Naive thymus-derived CD8-positive, alpha-beta T cell (primary cell): ENCODE measurements at regions not wholly inside any gene's neighbourhood (a gene's known extent, or its start where the extent isn't known, plus 50 kb on each side); places are given as distances from the start of the nearest gene placed in this dataset.
"Not testable (repeated sequence)": the region's sequence is repeated elsewhere in the genome, so short reads cannot be mapped to it uniquely, and the experiment has no call there.

Experiments
- ATAC-seq, 2 donors: fragments of 150-1000 bp; cut with Tn5 transposase in 1 of 2; sonication (Bioruptor Pico), chemical (Tn5 transposase) in 1 of 2; 1 replicate in 1 of 2; 2 replicates in 1 of 2; pipeline ENCODE4 v1.10.0; 2021; ENCODE audit warnings: mild to moderate bottlenecking in 2 of 2, moderate library complexity in 2 of 2
- POLR2A ChIA-PET: fragments of 350-600 bp; sonication (Branson Sonifier 250); formaldehyde crosslinking; loops from one replicate; lab custom pipeline; 2021; ENCODE audit warnings: antibody characterized with exemption; lab: Charles Lee
- DNase-seq, 10 donors: peaks; one replicate each; pipeline versions ENCODE4 v3.0.0 to v3.0.0-alpha.2; 2020 to 2022
- H3K27ac Mint-ChIP-seq, 10 donors: one replicate each; pipeline ENCODE4 v1.8.0; 2020 to 2022; ENCODE audit warnings: mild to moderate bottlenecking in 10 of 10, mixed read lengths in 10 of 10, moderate library complexity in 4 of 10, inconsistent platforms in 1 of 10
- H3K27me3 Mint-ChIP-seq, 5 donors: one replicate each; pipeline ENCODE4 v1.8.0; 2021 to 2022; ENCODE audit warnings: mixed read lengths in 5 of 5
- H3K36me3 Mint-ChIP-seq, 3 donors: one replicate each; pipeline ENCODE4 v1.8.0; 2020 to 2022; ENCODE audit warnings: mixed read lengths in 3 of 3, mild to moderate bottlenecking in 2 of 3, inconsistent platforms in 1 of 3
- H3K4me1 Mint-ChIP-seq, 4 donors: one replicate each; pipeline ENCODE4 v1.8.0; 2021 to 2022; ENCODE audit warnings: mixed read lengths in 4 of 4
- H3K4me3 Mint-ChIP-seq, 10 donors: one replicate each; pipeline ENCODE4 v1.8.0; 2020 to 2022; ENCODE audit warnings: mild to moderate bottlenecking in 10 of 10, mixed read lengths in 10 of 10, moderate library complexity in 6 of 10, inconsistent platforms in 1 of 10
- H3K9me3 Mint-ChIP-seq, 9 donors: one replicate each; pipeline ENCODE4 v1.8.0; 2020 to 2022; ENCODE audit warnings: mixed read lengths in 9 of 9, mild to moderate bottlenecking in 3 of 9, inconsistent platforms in 1 of 9, moderate library complexity in 1 of 9

DNA sequence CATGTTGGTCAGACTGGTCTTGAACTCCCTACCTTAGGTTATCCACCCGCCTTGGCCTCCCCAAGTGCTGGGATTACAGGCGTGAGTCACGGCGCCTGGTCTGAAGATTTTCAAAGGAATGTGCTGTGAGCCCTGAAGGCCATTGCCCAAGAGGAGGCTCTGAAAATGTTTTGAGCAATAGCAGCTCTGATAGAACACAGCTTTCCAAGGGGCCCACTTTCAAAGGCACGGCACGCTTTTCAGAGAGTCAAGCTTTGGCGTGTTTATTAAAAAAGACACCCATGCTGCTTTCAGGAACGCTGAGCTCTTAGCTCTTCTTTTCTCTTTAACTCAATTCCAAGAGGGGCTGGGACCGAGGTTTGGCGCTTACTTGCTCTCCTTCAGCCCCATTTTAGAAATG, 73.8 kb upstream of the CDON start:
- no peaks in the 10 kb centered on the region for H3K36me3 Mint-ChIP-seq
- no peak for DNase-seq
- POLR2A ChIA-PET, result no interaction called here
- H3K9me3 Mint-ChIP-seq, result no peaks in the 10 kb centered on the region
- no peak overlapping the region for H3K27ac Mint-ChIP-seq
- no peak for ATAC-seq
- no peak overlapping the region for H3K4me3 Mint-ChIP-seq
- peaks cover 0 to 20% (median 16%) of the 10 kb centered on the region in 5 donors for H3K27me3 Mint-ChIP-seq
- no peaks in the 10 kb centered on the region for H3K4me1 Mint-ChIP-seq

DNA sequence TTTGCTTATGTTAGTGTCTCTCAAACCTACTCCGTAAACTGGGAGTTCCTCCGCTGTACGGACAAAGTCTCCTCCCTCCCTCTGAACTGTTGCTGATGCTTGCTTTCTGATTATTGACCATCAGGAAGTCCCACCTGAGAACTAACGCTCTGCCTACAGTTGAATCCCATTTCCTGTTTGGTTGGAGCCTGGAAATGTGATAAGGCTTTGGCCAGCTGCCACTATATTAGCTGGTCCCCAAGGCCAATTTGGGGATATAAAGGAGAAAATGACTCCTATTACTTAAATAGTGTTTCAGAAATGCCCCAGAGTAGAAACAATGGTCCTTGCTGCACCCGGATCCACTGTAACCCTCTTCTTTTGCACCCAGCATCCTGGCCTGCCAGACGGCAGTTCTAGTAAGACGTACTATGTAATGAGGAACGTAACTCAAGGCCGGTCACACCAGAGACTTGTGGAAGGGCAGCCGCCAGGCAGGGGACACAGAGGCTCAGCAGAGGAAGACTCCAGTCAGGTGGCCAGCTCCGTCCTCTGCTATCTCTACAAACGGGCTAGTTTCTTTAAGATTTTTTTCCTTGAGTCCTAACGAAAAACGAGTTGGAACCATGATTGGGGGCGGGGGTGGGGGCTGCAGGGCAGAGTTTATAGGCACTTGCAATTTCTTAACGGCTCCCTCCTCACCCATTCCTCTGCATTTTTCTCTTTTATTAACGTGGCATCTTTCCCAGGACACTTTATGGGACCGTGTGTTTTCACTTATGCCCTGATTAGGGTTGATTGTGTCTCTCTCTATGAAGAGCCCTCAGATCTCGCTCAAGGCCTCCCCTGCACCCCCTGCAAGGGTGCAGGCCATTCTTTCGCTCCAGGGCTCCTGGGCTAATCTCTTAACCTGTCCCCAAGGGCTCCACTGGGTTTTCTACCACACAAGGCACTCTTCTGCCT, 72.8 kb upstream of the CDON start:
- POLR2A ChIA-PET, result no interaction called here
- no peaks in the 10 kb centered on the region for H3K4me1 Mint-ChIP-seq
- no peak overlapping the region for H3K27ac Mint-ChIP-seq
- DNase-seq, result no peak
- no peak overlapping the region for H3K4me3 Mint-ChIP-seq
- H3K36me3 Mint-ChIP-seq, result no peaks in the 10 kb centered on the region
- H3K9me3 Mint-ChIP-seq, result no peaks in the 10 kb centered on the region
- peaks cover 0 to 13% (median 8%) of the 10 kb centered on the region in 5 donors for H3K27me3 Mint-ChIP-seq
- no peak for ATAC-seq

DNA sequence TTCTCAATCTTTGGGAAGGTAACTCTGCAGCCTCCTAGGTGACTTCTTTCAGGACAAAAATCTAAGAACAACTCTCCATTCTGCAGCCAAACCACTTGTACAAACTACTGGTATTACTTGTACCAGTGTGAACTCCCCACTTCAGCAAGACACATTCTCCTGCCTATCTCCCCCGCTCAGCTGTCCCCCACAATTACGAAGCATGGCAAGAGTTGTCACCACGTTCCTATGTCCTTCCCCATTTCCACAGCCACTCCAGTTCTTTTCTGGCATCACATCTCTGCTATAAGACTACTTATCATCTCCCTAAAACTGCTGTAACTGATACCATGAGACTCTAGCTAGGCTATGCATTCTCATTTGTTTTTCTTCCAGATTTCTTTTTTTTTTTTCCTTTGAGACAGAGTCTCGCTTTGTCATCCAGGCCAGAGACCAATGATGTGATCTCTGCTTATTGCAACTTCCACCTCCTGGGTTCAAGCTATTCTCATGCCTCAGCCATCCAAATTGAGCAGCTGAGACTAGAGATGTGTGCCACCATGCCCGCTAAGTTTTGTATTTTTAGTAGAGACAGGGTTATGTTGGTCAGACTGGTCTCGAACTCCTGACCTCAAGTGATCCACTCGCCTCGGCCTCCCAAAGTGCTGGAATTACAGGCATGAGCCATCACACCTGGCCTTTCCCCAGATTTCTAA, 71.9 kb upstream of the CDON start:
- H3K27me3 Mint-ChIP-seq, result peaks cover 0 to 9% (median 7%) of the 10 kb centered on the region in 5 donors
- POLR2A ChIA-PET, result no interaction called here
- ATAC-seq, result no peak
- no peaks in the 10 kb centered on the region for H3K9me3 Mint-ChIP-seq
- H3K4me1 Mint-ChIP-seq, result no peaks in the 10 kb centered on the region
- no peak overlapping the region for H3K27ac Mint-ChIP-seq
- no peak for DNase-seq
- no peaks in the 10 kb centered on the region for H3K36me3 Mint-ChIP-seq
- H3K4me3 Mint-ChIP-seq, result no peak overlapping the region

DNA sequence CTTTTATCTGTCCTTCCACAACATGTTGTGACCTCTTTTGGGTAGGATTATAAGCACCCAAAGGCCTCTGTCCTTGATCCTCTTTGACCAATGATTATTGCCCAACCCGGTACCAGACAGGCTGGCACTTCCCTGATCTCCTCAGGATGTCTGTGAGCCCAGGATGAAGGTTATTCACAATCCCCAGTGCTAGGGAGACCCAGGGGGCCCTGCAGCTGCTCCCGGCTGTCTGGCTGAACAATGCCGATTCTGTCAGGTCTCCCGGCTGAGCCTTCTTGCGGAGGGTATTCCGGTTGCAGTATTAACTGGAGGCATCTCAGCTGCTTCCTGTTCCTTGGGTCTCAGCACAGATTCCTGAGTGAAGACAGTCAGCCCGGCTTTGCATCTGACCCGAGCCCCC, 71.2 kb upstream of the CDON start:
- ATAC-seq (no peak), DNase-seq (no peak)
- no peak overlapping the region for H3K4me3 Mint-ChIP-seq
- no peaks in the 10 kb centered on the region for H3K9me3 Mint-ChIP-seq
- POLR2A ChIA-PET, result no interaction called here
- no peak overlapping the region for H3K27ac Mint-ChIP-seq
- no peaks in the 10 kb centered on the region for H3K4me1 Mint-ChIP-seq
- H3K36me3 Mint-ChIP-seq, result no peaks in the 10 kb centered on the region
- peaks cover 0 to 3% (median under 1%) of the 10 kb centered on the region in 5 donors for H3K27me3 Mint-ChIP-seq

DNA sequence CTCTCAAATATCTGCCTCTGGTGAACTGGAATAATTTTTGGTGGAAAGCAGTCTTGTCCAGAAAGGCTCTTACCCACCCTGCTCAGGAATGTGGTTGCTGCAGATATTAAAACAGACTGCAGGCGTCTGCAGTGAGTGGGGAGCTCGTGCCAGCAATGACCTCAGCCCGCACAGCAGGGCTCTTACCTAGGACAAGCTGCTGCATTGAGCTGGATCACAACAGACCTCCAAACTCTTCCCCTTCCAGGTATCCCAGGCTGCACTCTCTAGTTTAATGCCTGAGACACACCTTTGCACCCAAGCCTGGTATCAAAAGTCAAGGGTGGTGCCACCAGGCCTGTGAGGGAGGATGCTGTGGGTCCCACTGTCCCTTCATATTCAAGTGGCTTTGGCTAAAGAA, 69.7 kb upstream of the CDON start:
- H3K9me3 Mint-ChIP-seq, result no peaks in the 10 kb centered on the region
- no peak overlapping the region for H3K27ac Mint-ChIP-seq
- DNase-seq (no peak), ATAC-seq (no peak)
- H3K4me1 Mint-ChIP-seq, result no peaks in the 10 kb centered on the region
- H3K27me3 Mint-ChIP-seq, result peaks cover 0 to 5% (median 0%) of the 10 kb centered on the region in 5 donors
- no peaks in the 10 kb centered on the region for H3K36me3 Mint-ChIP-seq
- POLR2A ChIA-PET, result no interaction called here
- no peak overlapping the region for H3K4me3 Mint-ChIP-seq

DNA sequence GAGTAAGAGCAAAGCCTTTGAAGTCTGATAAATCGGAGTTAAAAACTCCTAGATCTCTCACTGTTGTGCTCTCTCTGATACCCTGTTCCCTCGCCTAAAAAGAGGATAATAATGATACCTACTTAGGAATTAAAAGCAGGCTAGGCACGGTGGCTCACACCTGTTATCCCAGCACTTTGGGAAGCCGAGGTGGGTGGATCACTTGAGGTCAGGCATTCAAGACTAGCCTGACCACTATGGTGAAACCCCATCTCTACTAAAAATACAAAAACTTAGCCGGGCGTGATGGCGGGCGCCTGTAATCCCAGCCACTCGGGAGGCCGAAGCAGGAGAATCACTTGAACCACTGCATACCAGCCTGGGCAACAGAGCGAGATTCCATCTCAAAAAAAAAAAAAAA, 68.1 kb upstream of the CDON start:
- H3K9me3 Mint-ChIP-seq, ATAC-seq, DNase-seq, H3K27me3 Mint-ChIP-seq, H3K4me3 Mint-ChIP-seq, H3K27ac Mint-ChIP-seq, H3K36me3 Mint-ChIP-seq, H3K4me1 Mint-ChIP-seq, POLR2A ChIA-PET: not testable (repeated sequence)

DNA sequence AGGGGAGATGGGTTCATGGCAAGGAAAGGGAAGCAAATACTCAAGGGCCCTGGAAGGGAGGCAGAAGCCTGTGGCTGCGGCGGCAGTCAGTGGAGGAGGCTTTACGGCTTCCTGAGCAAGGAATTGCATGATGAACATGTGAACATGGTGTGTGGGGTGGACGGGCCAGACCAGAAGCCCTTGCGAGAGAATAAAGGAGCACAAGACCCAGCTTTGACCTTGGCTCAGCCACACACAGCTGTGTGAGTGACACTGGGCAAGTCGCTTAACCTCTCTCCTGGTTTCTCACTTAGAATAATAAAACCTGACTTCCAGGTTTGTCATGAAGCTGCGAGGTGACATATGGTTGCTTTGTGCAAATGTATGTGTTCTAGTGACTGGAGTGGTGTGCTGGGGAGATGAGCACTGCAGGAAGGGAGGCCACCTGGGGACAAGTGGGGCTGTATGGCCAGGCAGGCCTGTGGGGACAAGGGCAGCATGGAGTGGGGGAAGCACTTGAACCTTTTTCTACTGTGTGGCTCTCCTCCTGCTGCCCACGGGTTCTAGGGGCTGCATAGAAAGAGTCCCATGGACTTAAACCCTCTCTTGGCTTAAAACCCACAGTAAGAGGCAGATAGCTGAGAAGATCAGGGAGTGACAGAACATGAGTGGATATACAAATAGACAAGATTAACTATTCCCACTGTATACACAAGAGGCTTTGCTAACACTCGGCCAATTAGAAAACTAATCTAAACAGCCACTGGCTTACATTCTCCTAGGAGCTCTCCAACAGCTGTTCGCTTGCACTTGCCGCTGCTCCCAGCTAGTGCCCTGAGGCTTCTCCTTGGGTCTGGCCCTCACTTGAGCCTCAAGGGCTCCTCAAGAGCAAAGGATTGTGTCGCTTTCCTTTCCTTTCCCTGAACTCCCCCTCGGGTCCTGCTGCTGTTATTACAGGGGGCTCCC, 67.3 kb upstream of the CDON start:
- H3K27me3 Mint-ChIP-seq, result peaks cover 0 to 2% (median 0%) of the 10 kb centered on the region in 5 donors
- no peak overlapping the region for H3K27ac Mint-ChIP-seq
- no peaks in the 10 kb centered on the region for H3K36me3 Mint-ChIP-seq
- H3K9me3 Mint-ChIP-seq, result no peaks in the 10 kb centered on the region
- POLR2A ChIA-PET, result no interaction called here
- no peak overlapping the region for H3K4me3 Mint-ChIP-seq
- no peak for ATAC-seq
- DNase-seq, result no peak
- H3K4me1 Mint-ChIP-seq, result no peaks in the 10 kb centered on the region

DNA sequence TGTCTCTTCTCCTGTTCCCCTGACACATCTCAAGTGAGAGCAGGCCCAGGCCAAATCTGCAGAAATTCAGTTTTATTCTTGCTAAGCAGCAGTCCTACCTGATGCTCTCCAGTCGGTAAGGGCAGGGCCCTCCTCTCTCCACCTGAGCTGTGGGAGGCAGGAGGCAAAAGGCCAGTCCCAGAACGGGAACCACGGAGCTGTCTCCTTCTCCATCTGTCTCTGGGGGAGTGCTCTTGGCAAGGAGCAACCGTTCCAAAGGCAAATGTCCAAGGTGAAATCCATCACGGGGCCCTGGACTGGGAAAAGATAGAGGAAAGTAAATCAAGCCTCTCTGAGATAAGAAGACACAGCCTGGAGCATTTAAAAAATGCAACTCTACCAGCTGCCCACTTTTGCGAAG, 65.2 kb upstream of the CDON start:
- H3K36me3 Mint-ChIP-seq, result no peaks in the 10 kb centered on the region
- no peaks in the 10 kb centered on the region for H3K9me3 Mint-ChIP-seq
- no peak overlapping the region for H3K4me3 Mint-ChIP-seq
- H3K27me3 Mint-ChIP-seq, result peaks cover 0 to 2% (median 0%) of the 10 kb centered on the region in 5 donors
- ATAC-seq, result no peak
- no peak overlapping the region for H3K27ac Mint-ChIP-seq
- peaks cover 0 to 4% (median 0%) of the 10 kb centered on the region in 4 donors for H3K4me1 Mint-ChIP-seq
- POLR2A ChIA-PET, result no interaction called here
- DNase-seq, result no peak

DNA sequence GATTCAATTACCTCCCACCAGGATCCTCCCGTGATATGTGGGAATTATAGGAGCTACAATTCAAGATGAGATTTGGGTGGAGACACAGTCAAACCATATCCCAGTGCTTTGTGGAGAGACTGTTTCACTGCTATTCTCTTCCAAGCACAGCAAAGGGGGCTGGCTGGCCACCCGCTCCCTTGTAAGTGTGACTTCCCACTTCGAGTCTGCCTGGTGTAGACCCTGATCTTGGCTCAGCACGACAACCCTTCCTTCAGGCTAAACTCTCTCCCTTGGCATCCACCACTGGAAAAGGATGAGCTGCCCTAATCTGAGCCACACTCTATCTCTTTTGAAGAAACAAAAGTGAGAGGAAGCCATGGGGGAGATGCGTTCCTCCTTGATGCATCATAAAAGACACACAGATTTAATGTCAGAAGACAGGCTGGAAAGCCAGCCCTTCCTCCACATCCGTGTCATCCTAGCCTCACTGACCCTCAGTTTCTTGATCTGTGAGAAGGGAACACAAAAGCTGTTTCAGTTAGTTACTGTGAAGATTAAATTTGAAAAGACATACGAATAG, 64.7 kb upstream of the CDON start:
- DNase-seq (no peak), ATAC-seq (no peak)
- Mint-ChIP-seq H3K27me3 (peaks cover 0 to 2% (median 0%) of the 10 kb centered on the region in 5 donors), H3K9me3 (no peaks in the 10 kb centered on the region), H3K4me1 (peaks cover 0 to 4% (median 0%) of the 10 kb centered on the region in 4 donors), H3K4me3 (no peak overlapping the region), H3K36me3 (no peaks in the 10 kb centered on the region), H3K27ac (no peak overlapping the region)
- POLR2A ChIA-PET, result interaction anchor here (0.6 kb wide), 1 partner anchor 536 kb away, joined by 3 read pairs; no protein-coding TSS in a partner anchor

DNA sequence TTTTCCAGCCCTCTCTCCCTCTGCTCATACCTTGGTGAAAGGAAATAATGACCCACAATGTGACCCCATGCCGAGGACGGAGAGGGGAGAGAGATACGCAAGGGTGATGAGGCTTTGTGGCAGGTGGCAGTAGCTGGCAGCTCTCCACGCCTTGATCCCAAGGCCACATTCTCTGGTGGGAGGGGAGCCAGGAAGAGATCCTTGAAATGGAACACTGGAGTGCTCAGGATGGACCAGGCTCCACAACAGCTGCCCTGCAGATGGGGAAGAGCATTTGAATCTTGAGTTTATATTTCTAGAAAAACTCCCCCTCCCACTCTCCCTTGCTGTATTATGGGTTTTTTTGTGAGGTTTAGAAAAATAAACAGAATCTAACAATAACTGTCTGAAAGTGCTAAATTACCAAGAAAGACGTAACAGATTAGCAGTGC, 61.6 kb upstream of the CDON start:
- Mint-ChIP-seq H3K36me3 (no peaks in the 10 kb centered on the region), H3K27me3 (peaks cover 0 to 2% (median 0%) of the 10 kb centered on the region in 5 donors), H3K9me3 (no peaks in the 10 kb centered on the region), H3K4me3 (no peak overlapping the region), H3K4me1 (peaks cover 0 to 4% (median 0%) of the 10 kb centered on the region in 4 donors), H3K27ac (peak overlapping the region in 1 of 10 donors; percentile 17)
- no peak for DNase-seq
- POLR2A ChIA-PET, result interaction anchor here (0.7 kb wide), 1 partner anchor 62 kb away, joined by 3 read pairs; the partner anchor contains the start of gene CDON
- ATAC-seq, result no peak

DNA sequence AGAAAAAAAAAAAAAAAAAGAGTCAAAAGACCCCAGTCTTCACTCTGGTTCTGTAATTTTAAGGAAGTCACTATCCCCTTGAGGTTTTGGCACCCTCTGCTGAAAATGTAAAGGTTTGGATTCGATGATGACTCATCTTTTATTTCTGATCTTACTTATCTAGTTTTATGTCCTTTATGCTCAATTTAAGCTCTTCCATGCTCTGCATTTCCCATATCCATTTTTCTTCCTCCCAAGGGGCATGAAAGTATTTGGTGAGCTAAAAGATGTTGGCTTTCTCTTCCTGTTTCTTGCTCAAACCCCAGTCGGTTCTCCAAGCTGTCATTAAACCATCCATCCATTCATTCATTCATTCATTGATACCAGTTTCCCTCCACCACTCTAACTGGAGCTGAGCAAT, 61.0 kb upstream of the CDON start:
- Mint-ChIP-seq H3K4me1 (peaks cover 0 to 4% (median 0%) of the 10 kb centered on the region in 4 donors), H3K36me3 (no peaks in the 10 kb centered on the region)
- POLR2A ChIA-PET, result interaction anchor here (0.7 kb wide), 3 partner anchors 40 to 196 kb away, joined by 3 to 5 read pairs (median 4); partner anchors contain the start of gene CDON

DNA sequence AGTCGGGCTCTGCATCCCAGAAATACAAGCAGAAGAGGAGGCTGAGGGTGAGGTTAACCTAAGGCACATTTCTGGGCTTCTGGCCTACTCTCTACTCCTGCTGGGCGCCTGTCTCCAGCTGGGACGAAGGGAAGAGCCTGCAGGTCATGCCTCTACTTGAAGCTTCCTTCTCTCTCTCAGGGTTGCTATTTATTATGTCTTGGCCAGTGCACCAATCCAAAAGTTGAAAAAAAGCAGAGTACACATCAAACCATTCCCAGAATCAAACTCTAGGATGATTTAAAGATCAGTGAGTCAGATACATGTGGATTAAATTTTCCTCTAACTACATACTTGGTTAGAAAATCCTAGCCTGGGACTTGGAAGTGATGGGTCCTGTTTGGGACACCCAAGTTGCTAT, 60.2 kb upstream of the CDON start:
- POLR2A ChIA-PET, result interaction anchor here (0.7 kb wide), 2 partner anchors 39 to 195 kb away, joined by 4 to 5 read pairs; no protein-coding TSS in a partner anchor
- no peak overlapping the region for H3K4me3 Mint-ChIP-seq
- DNase-seq (no peak), ATAC-seq (no peak)
- H3K27me3 Mint-ChIP-seq, result no peaks in the 10 kb centered on the region
- H3K27ac Mint-ChIP-seq, result no peak overlapping the region
- peaks cover 0 to 4% (median 0%) of the 10 kb centered on the region in 4 donors for H3K4me1 Mint-ChIP-seq
- H3K36me3 Mint-ChIP-seq, result no peaks in the 10 kb centered on the region
- H3K9me3 Mint-ChIP-seq, result no peaks in the 10 kb centered on the region

More for the DNA sequence above, 61.0 kb upstream of the CDON start:
- Mint-ChIP-seq H3K27me3 (peaks cover 0 to 2% (median 0%) of the 10 kb centered on the region in 5 donors), H3K9me3 (no peaks in the 10 kb centered on the region), H3K4me3 (no peak overlapping the region), H3K27ac (peak overlapping the region in 2 of 10 donors; percentile 13 to 17)
- DNase-seq (no peak), ATAC-seq (no peak)
